Lower lobe of right lung (tissue), 2 donors: ENCODE measurements at regions not wholly inside any gene's neighbourhood (a gene's known extent, or its start where the extent isn't known, plus 50 kb on each side); places are given as distances from the start of the nearest gene placed in this dataset.

ENCODE experiments used
- ATAC-seq, 2 donors: fragments of 200-7000 bp; cut with Tn5 transposase; one replicate each; pipeline ENCODE4 v1.9.1; 2020 to 2022; ENCODE audit warnings: mild to moderate bottlenecking in 2 of 2, moderate library complexity in 2 of 2
- DNase-seq: peaks from one replicate; pipeline ENCODE4 v3.0.0-alpha.2; 2020
- H3K27ac ChIP-seq: fragments of 200-600 bp; one replicate; pipeline ENCODE4 v1.8.0; 2022
- H3K27me3 ChIP-seq: fragments of 200-600 bp; one replicate; pipeline ENCODE4 v1.8.0; 2022; ENCODE audit warnings: low read depth
- H3K36me3 ChIP-seq: fragments of 200-600 bp; one replicate; pipeline ENCODE4 v1.8.0; 2022; ENCODE audit warnings: mild to moderate bottlenecking
- H3K4me1 ChIP-seq: fragments of 200-600 bp; one replicate; pipeline ENCODE4 v1.8.0; 2022
- H3K4me3 ChIP-seq: fragments of 200-600 bp; one replicate; pipeline ENCODE4 v1.8.0; 2022; ENCODE audit warnings: mild to moderate bottlenecking
- H3K9me3 ChIP-seq: fragments of 200-600 bp; one replicate; pipeline ENCODE4 v1.8.0; 2022
- CTCF ChIP-seq: fragments of 200-600 bp; IDR thresholded peaks from one replicate; pipeline ENCODE4 v1.8.0; 2022; ENCODE audit warnings: antibody characterized with exemption, mild to moderate bottlenecking
- intact Hi-C: fragments of 100-400 bp; cut with DNase I; formaldehyde crosslinking; loops from one replicate; pipeline ENCODE4 v1.11.0; 2022
- donor health status: DM: no; HTN: yes; CAD: no; lungs with severe emphysema.

DNA sequence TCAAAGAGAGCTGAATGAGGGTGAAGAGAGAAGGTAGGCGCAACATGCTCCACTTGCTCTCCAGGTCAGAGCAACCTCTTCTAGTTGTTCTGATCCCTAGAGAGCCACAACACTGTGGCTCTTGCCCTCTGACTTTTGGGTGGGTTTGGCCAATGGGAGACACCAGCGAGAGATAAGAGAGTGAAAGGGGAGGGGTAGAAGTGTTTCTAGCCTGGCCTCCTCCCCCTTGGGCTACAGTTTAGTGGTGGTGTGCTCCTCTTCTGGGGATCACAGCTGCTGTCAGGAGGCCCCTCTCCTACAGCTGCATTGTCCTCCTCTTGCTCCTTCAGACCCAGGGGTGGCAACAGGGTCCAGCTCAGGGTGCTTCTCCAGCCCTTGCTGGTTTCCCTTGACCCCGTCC is 454.8 kb downstream of the FUT8 start:
- TF ChIP-seq CTCF: no peak
- H3K27me3 ChIP-seq: peaks cover 4% of the 10 kb centered on the region

GRCh38 chr14:65872536-65872935 is 460.0 kb downstream of the FUT8 start:
- Histone ChIP-seq H3K9me3 (no peaks in the 10 kb centered on the region), H3K4me3 (no peak overlapping the region), H3K36me3 (no peaks in the 10 kb centered on the region), H3K27me3 (no peaks in the 10 kb centered on the region), H3K27ac (no peak overlapping the region), H3K4me1 (no peaks in the 10 kb centered on the region)
- intact Hi-C loops: no loop called here
- ATAC-seq: no peak
- TF ChIP-seq CTCF: no peak
- DNase-seq: no peak

More for the DNA sequence above, 454.8 kb downstream of the FUT8 start:
- Histone ChIP-seq H3K9me3 (no peaks in the 10 kb centered on the region), H3K4me1 (no peaks in the 10 kb centered on the region), H3K27ac (no peak overlapping the region), H3K36me3 (no peaks in the 10 kb centered on the region), H3K4me3 (no peak overlapping the region)
- no peak for ATAC-seq
- intact Hi-C loops: no loop called here
- DNase-seq: no peak

- Histone ChIP-seq H3K36me3 (no peaks in the 10 kb centered on the region), H3K4me1 (no peaks in the 10 kb centered on the region), H3K27me3 (no peaks in the 10 kb centered on the region), H3K27ac (no peak overlapping the region), H3K9me3 (no peaks in the 10 kb centered on the region), H3K4me3 (no peak overlapping the region)
- no peak for DNase-seq
- TF ChIP-seq CTCF: no peak
- no peak for ATAC-seq
- intact Hi-C loops: no loop called here
Observed at GRCh38 chr14:65877166-65877565, 464.6 kb downstream of the FUT8 start.

DNA sequence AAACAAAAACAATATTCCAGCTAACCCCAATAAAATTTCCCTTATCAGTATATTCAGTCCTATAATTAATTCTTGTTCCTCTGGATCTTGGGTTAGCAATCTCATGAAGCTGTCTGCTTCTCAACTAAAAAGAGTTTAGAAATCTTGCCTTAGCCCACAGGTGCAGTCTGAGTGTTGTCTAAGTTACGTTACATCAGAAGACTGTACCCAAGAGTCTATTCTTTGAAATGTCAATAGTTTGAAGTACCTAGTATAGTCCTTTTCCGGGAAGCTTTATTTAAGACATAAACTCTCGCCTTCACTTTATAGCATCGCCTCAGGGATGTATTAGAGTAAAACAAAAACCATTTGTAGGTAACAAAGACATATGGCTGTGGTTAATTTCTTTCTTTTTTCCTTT is 465.1 kb downstream of the FUT8 start:
- H3K9me3 ChIP-seq: no peaks in the 10 kb centered on the region
- intact Hi-C loops: no loop called here
- H3K36me3 ChIP-seq: no peaks in the 10 kb centered on the region
- ATAC-seq (no peak), DNase-seq (no peak)
- no peak for TF ChIP-seq CTCF
- H3K27ac ChIP-seq: no peak overlapping the region
- H3K4me1 ChIP-seq: no peaks in the 10 kb centered on the region
- H3K4me3 ChIP-seq: no peak overlapping the region
- no peaks in the 10 kb centered on the region for H3K27me3 ChIP-seq

DNA sequence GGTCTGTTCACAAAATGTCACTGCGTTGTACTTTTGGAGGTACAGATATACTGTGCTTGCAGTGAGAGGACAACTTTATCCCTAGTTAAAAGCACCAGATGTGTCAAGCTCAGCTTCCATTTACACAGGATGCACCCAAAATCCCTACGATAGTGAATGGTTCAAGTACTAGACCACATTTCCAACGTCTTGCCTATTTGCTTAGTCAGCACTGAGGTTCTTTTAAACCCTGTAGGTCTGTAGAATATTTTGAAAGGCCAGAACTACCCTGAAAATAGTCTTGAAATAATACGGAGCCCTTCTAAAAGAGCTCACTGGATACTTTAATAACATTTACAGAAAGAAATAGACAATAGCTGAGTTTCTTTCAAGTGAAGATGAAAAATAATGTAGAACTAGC is 466.1 kb downstream of the FUT8 start:
- Histone ChIP-seq H3K27ac (no peak overlapping the region), H3K9me3 (no peaks in the 10 kb centered on the region), H3K4me3 (no peak overlapping the region), H3K4me1 (no peaks in the 10 kb centered on the region), H3K36me3 (no peaks in the 10 kb centered on the region), H3K27me3 (no peaks in the 10 kb centered on the region)
- no peak for DNase-seq
- no peak for TF ChIP-seq CTCF
- no peak for ATAC-seq
- intact Hi-C loops: no loop called here
